ENCODE measurements at regions not wholly inside any gene's neighbourhood (a gene's known extent, or its start where the extent isn't known, plus 50 kb on each side); places are given as distances from the start of the nearest gene placed in this dataset.

DNA sequence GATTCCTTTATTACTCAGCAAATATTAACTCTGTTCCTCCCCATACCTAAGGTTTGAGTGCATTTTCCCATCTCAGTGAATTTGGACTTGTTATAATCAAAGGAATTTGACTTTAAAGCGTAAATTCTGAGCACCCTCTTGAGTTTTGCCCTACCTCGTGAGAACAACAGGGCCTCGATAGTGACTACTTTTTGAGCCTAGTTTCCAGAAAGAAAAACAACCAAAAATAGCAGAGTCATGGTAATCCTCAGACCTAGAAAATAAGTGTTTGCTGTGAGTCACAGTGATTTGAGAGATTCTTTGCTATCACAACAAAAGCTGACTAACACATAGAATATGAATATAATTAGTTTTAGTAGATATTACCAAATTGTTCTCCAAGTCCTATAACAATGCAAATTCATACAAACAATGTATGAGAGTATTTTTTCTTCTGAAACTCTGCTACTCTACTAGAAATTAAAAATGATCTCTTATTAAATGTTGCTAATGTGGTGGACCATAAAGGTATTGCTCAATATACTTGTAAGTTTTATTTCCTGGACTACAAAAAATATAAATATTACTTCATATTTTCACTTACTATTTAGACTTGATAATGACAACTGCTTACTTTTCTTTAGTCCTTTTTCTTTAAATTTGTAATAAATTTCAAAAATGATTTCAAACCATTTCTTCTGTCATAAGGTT is 759.7 kb downstream of the BRINP1 start:
- Histone ChIP-seq H2AFZ (ENCODE audit: control insufficient read depth, low read length) (peak overlapping the region; percentile 30), H3K27ac (ENCODE audit: control insufficient read depth, insufficient read depth, low read length) (no peak overlapping the region), H3K4me2 (ENCODE audit: control insufficient read depth, extremely low read depth, insufficient read depth, low read depth, low read length) (no peak overlapping the region), H3K4me3 (ENCODE audit: control insufficient read depth in 2 of 3, extremely low read depth in 1 of 3, insufficient read depth in 2 of 3, low read depth in 1 of 3, low read length in 3 of 3) (no peak overlapping the region), H3K9ac (ENCODE audit: control insufficient read depth, extremely low read depth, insufficient read depth, low read length) (no peak overlapping the region), H3K36me3 (ENCODE audit: control insufficient read depth in 2 of 2, extremely low read depth in 1 of 2, insufficient read depth in 2 of 2, low read length in 2 of 2) (no peaks in the 10 kb centered on the region), H4K20me1 (ENCODE audit: control insufficient read depth, extremely low read depth, insufficient read depth, low read length) (no peaks in the 10 kb centered on the region), H3K9me3 (ENCODE audit: control insufficient read depth, low read depth, low read length) (no peaks in the 10 kb centered on the region), H3K4me1 (ENCODE audit: control insufficient read depth, extremely low read depth, insufficient read depth, low read length) (no peaks in the 10 kb centered on the region), H3K9me1 (ENCODE audit: control insufficient read depth, extremely low read depth, insufficient read depth, low read length) (no peaks in the 10 kb centered on the region), H3K27me3 (ENCODE audit: control insufficient read depth, extremely low read depth, insufficient read depth, low read length) (no peaks in the 10 kb centered on the region), H3K79me2 (ENCODE audit: control insufficient read depth, insufficient read depth, low read length) (no peaks in the 10 kb centered on the region)
- no peak for DNase-seq (ENCODE audit: low read depth, low spot score)
- no peak for TF ChIP-seq EZH2 (IDR thresholded peaks at IDR 0.05; ENCODE audit: low read length)
- TF ChIP-seq CTCF (optimal IDR thresholded peaks at IDR 0.05 in 1 of 3, IDR thresholded peaks at IDR 0.05 in 1 of 3, conservative IDR thresholded peaks at IDR 0.05 in 1 of 3; ENCODE audit: extremely low read depth in 1 of 3, insufficient read depth in 2 of 3, low read length in 3 of 3), result no peak
- dilution Hi-C loops (cut with MboI; ENCODE audit: extremely low pct_ligation_motif_present, low sequenced_read_pairs), result no loop called here
- peak; percentile 17 for FAIRE-seq

DNA sequence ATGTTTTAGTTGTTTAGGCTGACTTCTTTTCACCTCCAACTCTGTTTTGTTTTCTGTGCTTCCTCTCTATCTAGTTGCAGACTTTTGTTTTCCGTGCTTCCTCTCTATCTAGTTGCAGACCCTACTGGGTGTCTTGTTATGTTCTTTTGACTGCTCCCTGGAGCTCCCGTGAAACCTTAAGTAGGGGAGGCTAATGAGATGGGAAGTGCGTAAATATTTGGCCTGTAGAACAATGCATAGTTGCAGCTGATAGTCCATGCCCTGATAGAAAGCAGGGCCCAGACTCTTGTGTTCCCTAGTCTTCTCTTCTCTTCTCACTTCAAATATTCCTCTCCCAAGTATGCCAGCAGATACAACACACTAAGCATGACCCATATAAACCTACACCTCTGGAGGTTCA is 757.0 kb downstream of the BRINP1 start:
- Histone ChIP-seq H3K4me2 (ENCODE audit: control insufficient read depth, extremely low read depth, insufficient read depth, low read depth, low read length) (no peak overlapping the region), H3K9me1 (ENCODE audit: control insufficient read depth, extremely low read depth, insufficient read depth, low read length) (no peaks in the 10 kb centered on the region), H3K4me3 (ENCODE audit: control insufficient read depth in 2 of 3, extremely low read depth in 1 of 3, insufficient read depth in 2 of 3, low read depth in 1 of 3, low read length in 3 of 3) (no peak overlapping the region), H3K36me3 (ENCODE audit: control insufficient read depth in 2 of 2, extremely low read depth in 1 of 2, insufficient read depth in 2 of 2, low read length in 2 of 2) (no peaks in the 10 kb centered on the region), H3K27me3 (ENCODE audit: control insufficient read depth, extremely low read depth, insufficient read depth, low read length) (no peaks in the 10 kb centered on the region), H2AFZ (ENCODE audit: control insufficient read depth, low read length) (no peak overlapping the region), H3K27ac (ENCODE audit: control insufficient read depth, insufficient read depth, low read length) (no peak overlapping the region), H4K20me1 (ENCODE audit: control insufficient read depth, extremely low read depth, insufficient read depth, low read length) (no peaks in the 10 kb centered on the region), H3K9ac (ENCODE audit: control insufficient read depth, extremely low read depth, insufficient read depth, low read length) (no peak overlapping the region), H3K9me3 (ENCODE audit: control insufficient read depth, low read depth, low read length) (no peaks in the 10 kb centered on the region), H3K79me2 (ENCODE audit: control insufficient read depth, insufficient read depth, low read length) (no peaks in the 10 kb centered on the region), H3K4me1 (ENCODE audit: control insufficient read depth, extremely low read depth, insufficient read depth, low read length) (no peaks in the 10 kb centered on the region)
- FAIRE-seq (no peak), DNase-seq (ENCODE audit: low read depth, low spot score) (no peak)
- dilution Hi-C loops (cut with MboI; ENCODE audit: extremely low pct_ligation_motif_present, low sequenced_read_pairs), result no loop called here
- TF ChIP-seq EZH2 (IDR thresholded peaks at IDR 0.05; ENCODE audit: low read length) (no peak), CTCF (optimal IDR thresholded peaks at IDR 0.05 in 1 of 3, IDR thresholded peaks at IDR 0.05 in 1 of 3, conservative IDR thresholded peaks at IDR 0.05 in 1 of 3; ENCODE audit: extremely low read depth in 1 of 3, insufficient read depth in 2 of 3, low read length in 3 of 3) (no peak)
